GM04504 (cell line): ENCODE measurements at regions not wholly inside any gene's neighbourhood (a gene's known extent, or its start where the extent isn't known, plus 50 kb on each side); places are given as distances from the start of the nearest gene placed in this dataset.
A peak's percentile ranks its signal among the peaks of the same experiment; 100 is the strongest.

Experiments used
- DNase-seq: peaks from one replicate; pipeline ENCODE4 v3.0.0-alpha.2; 2012; ENCODE audit warnings: low read depth

GRCh38 chr2:212708355-212708754 is 169.8 kb upstream of the ERBB4 start:
- DNase-seq, result peak; percentile 52

GRCh38 chr2:212695426-212695825 is 156.8 kb upstream of the ERBB4 start:
- no peak for DNase-seq

GRCh38 chr2:212694398-212694797 is 155.8 kb upstream of the ERBB4 start:
- DNase-seq, result no peak

- no peak for DNase-seq
These were observed 153.9 kb upstream of the ERBB4 start for GRCh38 chr2:212692466-212692865.

- peak; percentile 42 for DNase-seq
These were observed 147.8 kb upstream of the ERBB4 start for GRCh38 chr2:212686285-212686895.

GRCh38 chr2:212683346-212684097 is 144.9 kb upstream of the ERBB4 start:
- DNase-seq, result no peak

- no peak for DNase-seq
These were observed 144.3 kb upstream of the ERBB4 start for GRCh38 chr2:212682937-212683336.

- DNase-seq, result no peak
These were observed 138.9 kb upstream of the ERBB4 start for GRCh38 chr2:212677466-212677865.

GRCh38 chr2:212672186-212672585 is 133.6 kb upstream of the ERBB4 start:
- peak; percentile 25 for DNase-seq

GRCh38 chr2:212669761-212670160 is 131.2 kb upstream of the ERBB4 start:
- DNase-seq, result no peak

GRCh38 chr2:212667751-212668316 is 129.2 kb upstream of the ERBB4 start:
- no peak for DNase-seq

- DNase-seq, result no peak
These were observed 127.3 kb upstream of the ERBB4 start for GRCh38 chr2:212665948-212666347.

GRCh38 chr2:212659441-212659840 is 120.8 kb upstream of the ERBB4 start:
- no peak for DNase-seq

- no peak for DNase-seq
These were observed 111.0 kb upstream of the ERBB4 start for GRCh38 chr2:212649646-212650045.

- peak; percentile 77 for DNase-seq
These were observed 108.2 kb upstream of the ERBB4 start for GRCh38 chr2:212646698-212647366.

GRCh38 chr2:212644195-212644837 is 105.7 kb upstream of the ERBB4 start:
- DNase-seq, result no peak

GRCh38 chr2:212640428-212640827 is 101.8 kb upstream of the ERBB4 start:
- no peak for DNase-seq

GRCh38 chr2:212638694-212639093 is 100.1 kb upstream of the ERBB4 start:
- DNase-seq, result no peak

GRCh38 chr2:212628586-212628985 is 90.0 kb upstream of the ERBB4 start:
- DNase-seq, result no peak

GRCh38 chr2:212626371-212626918 is 87.8 kb upstream of the ERBB4 start:
- no peak for DNase-seq

GRCh38 chr2:212619954-212620353 is 81.4 kb upstream of the ERBB4 start:
- DNase-seq, result no peak

- peak; percentile 10 for DNase-seq
These were observed 80.0 kb upstream of the ERBB4 start for GRCh38 chr2:212618636-212619035.
